MM.1S (cell line): ENCODE measurements at regions not wholly inside any gene's neighbourhood (a gene's known extent, or its start where the extent isn't known, plus 50 kb on each side); places are given as distances from the start of the nearest gene placed in this dataset.

Source experiments
- EZH2 ChIP-seq: fragments of 300-600 bp; sonication (generic); optimal IDR thresholded peaks from 2 replicates; pipeline ENCODE3; 2017; ENCODE audit warnings: low read depth, mild to moderate bottlenecking, antibody characterized with exemption, low read length, mixed read lengths
- TF ChIP-seq, protein P1 (sequence below): fragments of 300-600 bp; sonication (generic); IDR thresholded peaks from 2 replicates; pipeline ENCODE4 v1.5.1; 2016; ENCODE audit warnings: antibody characterized with exemption, low read length, mixed read lengths

DNA sequence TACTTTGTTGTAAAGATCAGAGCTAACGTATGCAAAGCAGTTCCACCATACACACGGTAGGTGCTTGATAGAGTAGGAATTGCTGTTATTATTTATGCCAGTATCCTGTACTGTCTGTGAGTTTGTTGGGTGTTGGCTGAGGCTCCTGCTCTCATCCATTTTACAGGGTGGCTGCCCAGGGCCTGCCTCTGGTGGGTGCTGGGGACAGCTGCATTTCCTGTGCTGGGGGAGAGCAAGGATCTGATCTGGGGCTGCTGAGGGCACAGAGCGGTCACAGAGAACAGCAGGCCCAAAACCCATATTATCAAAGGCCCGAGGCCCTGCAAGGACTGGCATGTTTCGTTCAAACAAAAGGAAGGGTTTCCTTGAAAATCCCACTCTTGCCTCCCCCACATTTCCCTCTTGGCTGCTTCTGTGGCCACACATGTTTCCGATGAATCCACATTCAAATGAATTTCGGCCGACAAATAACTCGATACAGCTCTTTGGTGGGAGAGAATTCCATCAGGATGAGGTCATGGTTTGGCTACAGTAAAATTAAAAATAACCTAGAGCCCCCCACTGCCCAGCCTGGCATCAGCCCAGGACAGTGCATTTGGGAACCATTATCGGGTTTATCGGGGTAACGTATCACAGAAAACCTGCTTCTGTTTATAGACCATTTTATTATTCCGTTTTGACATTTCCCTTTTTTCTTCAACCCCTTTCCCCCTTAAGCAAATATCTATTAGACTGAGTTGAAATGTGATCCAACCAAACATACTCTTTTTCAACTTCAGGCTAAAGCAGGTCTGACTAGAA is 143.4 kb downstream of the CYRIA start:
- TF ChIP-seq, protein P1, sequence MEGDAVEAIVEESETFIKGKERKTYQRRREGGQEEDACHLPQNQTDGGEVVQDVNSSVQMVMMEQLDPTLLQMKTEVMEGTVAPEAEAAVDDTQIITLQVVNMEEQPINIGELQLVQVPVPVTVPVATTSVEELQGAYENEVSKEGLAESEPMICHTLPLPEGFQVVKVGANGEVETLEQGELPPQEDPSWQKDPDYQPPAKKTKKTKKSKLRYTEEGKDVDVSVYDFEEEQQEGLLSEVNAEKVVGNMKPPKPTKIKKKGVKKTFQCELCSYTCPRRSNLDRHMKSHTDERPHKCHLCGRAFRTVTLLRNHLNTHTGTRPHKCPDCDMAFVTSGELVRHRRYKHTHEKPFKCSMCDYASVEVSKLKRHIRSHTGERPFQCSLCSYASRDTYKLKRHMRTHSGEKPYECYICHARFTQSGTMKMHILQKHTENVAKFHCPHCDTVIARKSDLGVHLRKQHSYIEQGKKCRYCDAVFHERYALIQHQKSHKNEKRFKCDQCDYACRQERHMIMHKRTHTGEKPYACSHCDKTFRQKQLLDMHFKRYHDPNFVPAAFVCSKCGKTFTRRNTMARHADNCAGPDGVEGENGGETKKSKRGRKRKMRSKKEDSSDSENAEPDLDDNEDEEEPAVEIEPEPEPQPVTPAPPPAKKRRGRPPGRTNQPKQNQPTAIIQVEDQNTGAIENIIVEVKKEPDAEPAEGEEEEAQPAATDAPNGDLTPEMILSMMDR, result no peak
- TF ChIP-seq EZH2, result no peak
